NCI-H460 (cell line): ENCODE measurements at regions not wholly inside any gene's neighbourhood (a gene's known extent, or its start where the extent isn't known, plus 50 kb on each side); places are given as distances from the start of the nearest gene placed in this dataset.

Source experiments
- DNase-seq: peaks from one replicate; pipeline ENCODE4 v3.0.0-alpha.2; 2016; ENCODE audit warnings: low read depth; ENCODE audit errors: extremely low read depth

GRCh38 chr14:101128478-101129321 is 225.2 kb upstream of the RTL1 start:
- no peak for DNase-seq

DNA sequence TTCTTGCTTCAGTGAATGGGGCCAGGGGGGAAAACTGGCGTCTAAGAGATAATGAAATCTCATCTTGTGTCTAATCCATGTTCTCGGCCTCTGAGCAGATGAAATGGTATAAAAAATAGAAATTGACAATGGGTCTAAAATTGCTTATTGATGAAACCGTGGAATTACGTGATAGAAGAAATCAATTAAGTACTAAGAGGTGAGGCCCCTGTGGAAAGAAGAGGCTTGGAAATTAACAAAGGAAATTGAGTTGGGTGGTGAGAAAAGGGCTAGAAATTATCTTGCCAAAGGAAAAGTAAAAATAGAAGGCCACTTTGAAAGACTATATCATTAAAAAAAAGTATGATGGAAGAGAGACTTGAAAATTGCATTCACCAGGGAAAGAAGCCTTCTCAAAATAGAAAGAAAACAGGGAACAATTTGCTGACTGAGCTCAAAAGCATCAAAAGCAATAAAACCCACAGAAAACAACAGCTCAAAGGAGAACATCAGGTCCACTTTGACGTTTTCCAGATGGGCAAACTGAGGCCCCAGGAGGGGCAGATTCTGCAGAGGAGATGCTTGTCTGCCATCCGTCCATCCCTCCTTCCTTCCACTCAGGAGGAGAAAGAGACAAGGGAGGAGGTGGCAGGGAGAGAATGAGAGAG is 226.1 kb upstream of the RTL1 start:
- DNase-seq: no peak

DNA sequence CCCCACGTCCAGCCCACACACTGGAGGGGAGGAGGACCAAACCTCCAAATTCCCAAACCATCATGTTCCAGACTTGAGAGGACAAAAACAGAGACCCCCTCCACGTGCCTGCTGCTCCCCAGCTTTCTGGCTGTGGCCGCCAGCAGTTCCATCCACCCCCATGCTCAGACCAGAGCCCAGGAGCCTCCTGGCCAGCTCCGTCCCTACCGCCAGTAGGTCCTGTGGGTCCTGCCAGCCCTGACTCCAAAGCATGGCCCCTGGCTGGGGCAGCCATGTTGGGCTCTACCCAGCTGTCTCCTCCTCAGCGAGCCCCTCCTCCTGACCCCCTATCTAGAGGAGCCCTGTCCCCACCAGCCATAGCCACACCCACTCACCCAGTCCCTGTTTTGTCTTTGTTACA is 227.3 kb upstream of the RTL1 start:
- DNase-seq: no peak

GRCh38 chr14:101131451-101131916 is 228.0 kb upstream of the RTL1 start:
- no peak for DNase-seq

- no peak for DNase-seq
These were observed 228.6 kb upstream of the RTL1 start for GRCh38 chr14:101132051-101132571.

DNA sequence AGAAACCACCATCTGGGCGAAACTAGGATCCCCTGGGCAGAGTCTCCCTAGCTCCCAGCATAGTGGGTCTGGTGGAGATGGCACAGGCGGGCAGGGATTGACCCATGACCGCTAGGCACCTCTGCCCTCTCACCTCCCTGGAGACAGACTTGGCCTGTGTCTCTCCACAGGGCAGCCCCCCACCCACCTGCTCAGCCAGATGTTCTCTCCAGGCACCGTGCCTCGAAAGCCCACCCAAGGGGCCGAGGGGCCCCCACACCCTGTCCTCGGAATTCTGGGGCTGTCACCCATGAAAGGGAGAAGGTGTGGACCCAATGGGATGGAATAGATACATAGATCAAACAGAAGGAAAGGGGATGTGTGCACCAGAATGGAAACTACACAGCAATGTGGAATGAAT is 229.1 kb upstream of the RTL1 start:
- no peak for DNase-seq

GRCh38 chr14:101133068-101133467 is 229.5 kb upstream of the RTL1 start:
- DNase-seq: no peak

GRCh38 chr14:101134161-101134631 is 230.7 kb upstream of the RTL1 start:
- DNase-seq: no peak

DNA sequence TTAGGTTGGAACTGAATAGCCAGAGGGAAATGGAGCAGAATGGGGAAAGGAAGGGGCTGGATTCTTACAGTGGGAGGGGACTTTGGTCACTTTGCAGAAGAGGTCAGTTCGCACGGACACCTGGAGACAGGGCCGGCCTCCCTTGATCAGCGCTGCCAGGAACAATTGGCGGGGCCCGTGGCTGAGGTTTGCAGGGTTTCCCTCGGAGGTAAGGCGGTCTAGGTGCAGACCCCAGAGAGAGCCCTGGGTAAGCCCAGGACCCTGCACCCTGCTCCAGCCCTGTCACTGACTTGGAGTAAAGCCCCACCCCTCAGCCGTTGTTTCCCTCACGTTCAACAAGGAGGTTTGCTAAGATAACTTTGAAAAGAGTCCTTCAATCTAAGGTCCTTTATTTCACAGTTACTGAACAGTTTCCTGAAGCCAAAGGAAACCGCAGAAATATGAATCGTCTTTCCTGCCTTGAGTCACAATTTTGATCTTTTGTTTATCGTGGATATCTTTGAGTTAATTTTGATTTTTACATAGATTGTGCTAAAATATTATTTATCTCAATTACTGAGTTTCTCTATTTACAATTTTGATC is 231.4 kb upstream of the RTL1 start:
- no peak for DNase-seq

DNA sequence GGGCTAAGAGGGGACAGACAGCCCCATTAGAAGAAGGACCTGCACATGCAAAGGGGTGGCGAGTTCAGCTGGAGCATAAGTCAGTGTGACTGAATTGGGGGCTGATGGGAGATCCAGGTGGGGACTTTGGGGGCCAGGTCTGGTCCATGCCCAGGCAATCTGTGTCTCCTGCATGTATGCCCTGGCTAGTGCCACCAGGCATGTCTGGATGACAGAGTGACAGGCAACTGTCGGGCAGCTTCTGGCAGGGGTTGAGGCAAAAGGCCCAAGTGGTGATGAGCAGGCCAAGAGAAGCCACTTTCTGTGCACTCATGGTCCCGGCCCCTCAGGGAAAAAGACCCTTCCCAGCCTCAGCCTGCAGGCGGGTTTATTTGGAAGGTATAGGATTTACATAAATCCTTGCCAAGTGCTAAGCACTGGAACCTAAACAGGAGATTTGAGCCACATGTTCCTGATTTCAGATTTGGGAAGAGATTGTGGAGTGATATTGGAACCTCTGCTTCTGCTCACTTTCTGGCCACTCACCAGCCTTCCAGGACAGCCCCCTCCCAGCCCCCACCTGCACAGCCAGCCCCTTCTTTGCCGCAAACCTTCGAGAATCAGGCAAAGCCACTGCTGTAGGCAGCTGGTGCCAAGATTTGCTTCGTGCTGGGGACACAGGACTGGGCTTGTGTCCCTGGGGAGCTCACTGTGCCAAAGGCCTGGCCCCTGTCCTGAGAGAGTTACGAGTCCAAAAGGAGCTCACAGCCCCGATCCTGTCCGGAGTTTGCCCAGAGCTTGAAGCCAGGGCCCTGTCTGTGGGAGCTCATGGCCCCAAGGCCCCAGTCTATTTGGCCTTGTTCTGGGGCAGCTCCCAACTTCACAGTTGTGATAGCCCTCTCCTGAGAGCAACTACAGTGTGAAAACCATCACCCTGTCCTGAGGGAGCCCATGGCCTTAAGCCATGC is 232.5 kb upstream of the RTL1 start:
- no peak for DNase-seq

GRCh38 chr14:101137234-101137633 is 233.7 kb upstream of the RTL1 start:
- no peak for DNase-seq

- DNase-seq: no peak
These were observed 244.3 kb upstream of the RTL1 start for GRCh38 chr14:101147848-101148247.

DNA sequence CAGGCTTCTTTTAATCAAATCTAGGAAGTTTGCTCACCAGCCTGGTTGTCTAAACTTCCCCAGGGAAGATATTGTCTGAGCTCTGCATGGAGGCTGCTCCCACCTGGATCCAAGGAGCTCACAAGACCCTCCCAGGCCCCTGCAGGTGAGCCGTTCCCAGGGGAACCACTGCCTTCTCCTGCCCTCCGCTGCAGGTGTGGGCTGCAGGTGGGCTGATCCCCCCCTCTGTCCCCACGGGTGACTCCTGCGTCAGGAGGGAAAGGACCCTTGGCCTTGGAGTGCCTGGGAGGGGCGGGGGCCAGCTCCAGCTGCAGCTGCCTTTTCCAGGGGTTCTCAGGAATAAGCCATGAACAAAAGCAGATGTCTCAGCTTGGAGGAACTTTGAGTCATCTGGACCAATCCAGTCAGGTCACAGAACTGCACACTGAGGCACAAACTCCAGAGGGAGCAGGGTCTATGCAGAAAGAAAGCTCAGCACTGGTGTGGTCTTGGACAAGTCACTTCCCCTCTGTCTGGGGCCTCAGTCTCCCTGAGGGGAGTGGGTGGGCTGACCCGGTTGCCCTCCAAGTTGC is 246.6 kb upstream of the RTL1 start:
- DNase-seq: no peak

DNA sequence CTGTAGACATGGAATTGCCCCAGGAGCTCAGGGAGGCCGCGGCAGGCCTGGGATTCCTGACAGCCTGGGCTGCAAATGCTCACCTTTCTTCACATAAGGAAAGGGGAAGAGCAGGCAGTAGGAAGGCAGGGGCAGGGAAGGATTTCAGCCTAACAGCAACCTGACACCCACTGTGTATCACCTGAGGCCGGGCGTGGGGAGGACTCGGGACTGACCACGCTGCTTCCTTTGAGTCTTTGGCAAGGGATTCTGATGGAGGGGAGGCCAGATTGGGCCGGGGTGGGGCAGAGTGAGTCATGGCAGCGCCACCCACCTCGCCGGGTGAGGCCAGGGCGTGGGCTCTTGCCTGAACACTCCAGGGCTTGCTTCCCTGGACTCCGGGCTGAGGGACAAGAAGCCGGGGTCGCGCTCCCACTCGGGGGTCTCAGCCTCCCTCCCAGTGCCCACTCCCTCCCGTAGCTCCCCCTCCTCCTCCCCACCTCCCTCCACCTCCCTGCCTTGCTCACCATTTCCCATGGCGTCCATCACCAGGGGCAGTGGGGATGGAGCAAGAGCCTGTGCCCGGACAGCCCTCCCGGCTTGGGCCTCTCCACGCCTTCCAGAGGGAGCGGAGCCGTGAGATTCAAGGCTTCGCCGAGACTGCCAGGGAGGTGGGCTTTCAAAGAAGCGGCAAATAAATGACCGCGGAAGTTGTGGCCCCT is 247.9 kb upstream of the RTL1 start:
- DNase-seq: no peak

DNA sequence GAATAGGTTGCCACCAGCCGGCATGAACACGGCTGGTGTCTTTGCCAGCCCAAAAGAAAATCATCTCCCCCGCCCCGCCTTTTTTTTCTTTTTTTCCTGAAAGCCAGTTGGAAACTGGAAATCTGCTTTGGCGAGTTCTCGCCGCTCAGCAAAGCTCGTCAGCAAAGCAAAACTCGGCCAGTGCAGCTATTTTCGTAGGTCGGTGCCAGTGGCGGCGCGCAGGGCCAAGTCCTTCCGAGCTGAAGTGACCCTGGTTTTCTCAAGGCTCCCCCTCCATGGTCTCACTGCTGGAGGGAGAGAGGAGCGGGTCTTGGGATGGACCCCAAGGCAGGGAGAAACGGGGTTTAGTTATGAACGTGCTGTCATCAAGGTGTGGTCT is 248.4 kb upstream of the RTL1 start:
- no peak for DNase-seq

GRCh38 chr14:101152855-101153254 is 249.3 kb upstream of the RTL1 start:
- DNase-seq: no peak

GRCh38 chr14:101153691-101154090 is 250.2 kb upstream of the RTL1 start:
- no peak for DNase-seq

- no peak for DNase-seq
These were observed 252.1 kb upstream of the RTL1 start for GRCh38 chr14:101155575-101155974.

- no peak for DNase-seq
These were observed 263.9 kb upstream of the RTL1 start for GRCh38 chr14:101167428-101167827.
